ENCODE measurements at regions not wholly inside any gene's neighbourhood (a gene's known extent, or its start where the extent isn't known, plus 50 kb on each side); places are given as distances from the start of the nearest gene placed in this dataset.

GRCh38 chr2:164080486-164080885 is 344.7 kb upstream of the FIGN start:
- TF ChIP-seq RAD21 (IDR thresholded peaks at IDR 0.05; ENCODE audit: low read length) (no peak), MXI1 (IDR thresholded peaks at IDR 0.05; ENCODE audit: low read depth, low read length) (no peak), POLR2AphosphoS5 (IDR thresholded peaks at IDR 0.05; ENCODE audit: low read depth, low read length) (no peak), CTCF (IDR thresholded peaks at IDR 0.05) (no peak)

Data from SK-N-SH (cell line).